ENCODE measurements at regions not wholly inside any gene's neighbourhood (a gene's known extent, or its start where the extent isn't known, plus 50 kb on each side); places are given as distances from the start of the nearest gene placed in this dataset.
"Not testable (repeated sequence)": the region's sequence is repeated elsewhere in the genome, so short reads cannot be mapped to it uniquely, and the experiment has no call there.

- not testable (repeated sequence) for H3K4me1 ChIP-seq (ENCODE audit: control insufficient read depth in 1 of 2, insufficient read depth in 2 of 2, low read length in 2 of 2)
Measured at GRCh38 chrY:26254262-26254661, 632.3 kb downstream of the CDY1 start.

GRCh38 chrY:26265449-26265848 is 643.5 kb downstream of the CDY1 start:
- not testable (repeated sequence) for ATAC-seq; H3K4me1 ChIP-seq (ENCODE audit: control insufficient read depth in 1 of 2, insufficient read depth in 2 of 2, low read length in 2 of 2)

More at GRCh38 chrY:26254262-26254661, 632.3 kb downstream of the CDY1 start:
- H3K9me3 ChIP-seq (ENCODE audit: control insufficient read depth in 1 of 2, insufficient read depth in 1 of 2, low read depth in 1 of 2, low read length in 2 of 2); POLR2A ChIA-PET; RAD21 ChIA-PET (ENCODE audit: low non-redundant PET in 1 of 2, low total read pairs in 2 of 2, uncharacterized antibody in 2 of 2, unreplicated experiment in 2 of 2); H3K27ac ChIP-seq (ENCODE audit: low read depth, low read length); H2AFZ ChIP-seq (ENCODE audit: low read depth, low read length, poor library complexity, severe bottlenecking); BruUV-seq (replicated peaks); H3K4me3 ChIP-seq (replicated peaks in 1 of 2; ENCODE audit: low read depth in 1 of 2, low read length in 2 of 2); H4K20me1 ChIP-seq (ENCODE audit: insufficient read depth); ATAC-seq; H3K79me2 ChIP-seq (ENCODE audit: insufficient read depth, low read length); CTCF ChIA-PET; H3K27me3 ChIP-seq (ENCODE audit: insufficient read depth, low read length); DNase-seq (ENCODE audit: low read depth, low spot score); H3K9me2 ChIP-seq (ENCODE audit: insufficient read depth); intact Hi-C loops (cut with micrococcal nuclease); H3K36me3 ChIP-seq (ENCODE audit: control insufficient read depth in 1 of 2, insufficient read depth in 2 of 2, low read length in 2 of 2); H3K4me2 ChIP-seq (ENCODE audit: low read length); H3K9ac ChIP-seq (ENCODE audit: low read length): not testable (repeated sequence)

GRCh38 chrY:26268421-26268820 is 646.5 kb downstream of the CDY1 start:
- RAD21 ChIA-PET (ENCODE audit: low non-redundant PET in 1 of 2, low total read pairs in 2 of 2, uncharacterized antibody in 2 of 2, unreplicated experiment in 2 of 2); ATAC-seq; POLR2A ChIA-PET; H3K9me3 ChIP-seq (ENCODE audit: control insufficient read depth in 1 of 2, insufficient read depth in 1 of 2, low read depth in 1 of 2, low read length in 2 of 2); DNase-seq (ENCODE audit: low read depth, low spot score); H2AFZ ChIP-seq (ENCODE audit: low read depth, low read length, poor library complexity, severe bottlenecking); H3K27me3 ChIP-seq (ENCODE audit: insufficient read depth, low read length); H3K9ac ChIP-seq (ENCODE audit: low read length); BruUV-seq (replicated peaks); H3K4me1 ChIP-seq (ENCODE audit: control insufficient read depth in 1 of 2, insufficient read depth in 2 of 2, low read length in 2 of 2); intact Hi-C loops (cut with micrococcal nuclease); H3K79me2 ChIP-seq (ENCODE audit: insufficient read depth, low read length); H4K20me1 ChIP-seq (ENCODE audit: insufficient read depth); H3K4me3 ChIP-seq (replicated peaks in 1 of 2; ENCODE audit: low read depth in 1 of 2, low read length in 2 of 2); H3K9me2 ChIP-seq (ENCODE audit: insufficient read depth); H3K4me2 ChIP-seq (ENCODE audit: low read length); CTCF ChIA-PET; H3K36me3 ChIP-seq (ENCODE audit: control insufficient read depth in 1 of 2, insufficient read depth in 2 of 2, low read length in 2 of 2); H3K27ac ChIP-seq (ENCODE audit: low read depth, low read length): not testable (repeated sequence)

More at GRCh38 chrY:26265449-26265848, 643.5 kb downstream of the CDY1 start:
- intact Hi-C loops (cut with micrococcal nuclease); DNase-seq (ENCODE audit: low read depth, low spot score); BruUV-seq (replicated peaks); H2AFZ ChIP-seq (ENCODE audit: low read depth, low read length, poor library complexity, severe bottlenecking); H4K20me1 ChIP-seq (ENCODE audit: insufficient read depth); CTCF ChIA-PET; H3K9ac ChIP-seq (ENCODE audit: low read length); H3K27me3 ChIP-seq (ENCODE audit: insufficient read depth, low read length); POLR2A ChIA-PET; H3K9me3 ChIP-seq (ENCODE audit: control insufficient read depth in 1 of 2, insufficient read depth in 1 of 2, low read depth in 1 of 2, low read length in 2 of 2); H3K4me3 ChIP-seq (replicated peaks in 1 of 2; ENCODE audit: low read depth in 1 of 2, low read length in 2 of 2); H3K79me2 ChIP-seq (ENCODE audit: insufficient read depth, low read length); RAD21 ChIA-PET (ENCODE audit: low non-redundant PET in 1 of 2, low total read pairs in 2 of 2, uncharacterized antibody in 2 of 2, unreplicated experiment in 2 of 2); H3K4me2 ChIP-seq (ENCODE audit: low read length); H3K36me3 ChIP-seq (ENCODE audit: control insufficient read depth in 1 of 2, insufficient read depth in 2 of 2, low read length in 2 of 2); H3K9me2 ChIP-seq (ENCODE audit: insufficient read depth); H3K27ac ChIP-seq (ENCODE audit: low read depth, low read length): not testable (repeated sequence)

- H3K27ac ChIP-seq (ENCODE audit: low read depth, low read length); H3K9me2 ChIP-seq (ENCODE audit: insufficient read depth); BruUV-seq (replicated peaks); H3K36me3 ChIP-seq (ENCODE audit: control insufficient read depth in 1 of 2, insufficient read depth in 2 of 2, low read length in 2 of 2); H3K9ac ChIP-seq (ENCODE audit: low read length); H3K9me3 ChIP-seq (ENCODE audit: control insufficient read depth in 1 of 2, insufficient read depth in 1 of 2, low read depth in 1 of 2, low read length in 2 of 2); intact Hi-C loops (cut with micrococcal nuclease); H3K4me3 ChIP-seq (replicated peaks in 1 of 2; ENCODE audit: low read depth in 1 of 2, low read length in 2 of 2); H3K79me2 ChIP-seq (ENCODE audit: insufficient read depth, low read length); POLR2A ChIA-PET; H3K27me3 ChIP-seq (ENCODE audit: insufficient read depth, low read length); RAD21 ChIA-PET (ENCODE audit: low non-redundant PET in 1 of 2, low total read pairs in 2 of 2, uncharacterized antibody in 2 of 2, unreplicated experiment in 2 of 2); H4K20me1 ChIP-seq (ENCODE audit: insufficient read depth); H3K4me2 ChIP-seq (ENCODE audit: low read length); H3K4me1 ChIP-seq (ENCODE audit: control insufficient read depth in 1 of 2, insufficient read depth in 2 of 2, low read length in 2 of 2); CTCF ChIA-PET; H2AFZ ChIP-seq (ENCODE audit: low read depth, low read length, poor library complexity, severe bottlenecking); ATAC-seq; DNase-seq (ENCODE audit: low read depth, low spot score): not testable (repeated sequence)
Measured at GRCh38 chrY:26268934-26269333, 647.0 kb downstream of the CDY1 start.

GRCh38 chrY:26273089-26273488 is 651.2 kb downstream of the CDY1 start:
- H3K4me1 ChIP-seq (ENCODE audit: control insufficient read depth in 1 of 2, insufficient read depth in 2 of 2, low read length in 2 of 2); H3K9me3 ChIP-seq (ENCODE audit: control insufficient read depth in 1 of 2, insufficient read depth in 1 of 2, low read depth in 1 of 2, low read length in 2 of 2); H3K36me3 ChIP-seq (ENCODE audit: control insufficient read depth in 1 of 2, insufficient read depth in 2 of 2, low read length in 2 of 2); H2AFZ ChIP-seq (ENCODE audit: low read depth, low read length, poor library complexity, severe bottlenecking); POLR2A ChIA-PET; intact Hi-C loops (cut with micrococcal nuclease); H3K27ac ChIP-seq (ENCODE audit: low read depth, low read length); DNase-seq (ENCODE audit: low read depth, low spot score); BruUV-seq (replicated peaks); CTCF ChIA-PET; H3K4me3 ChIP-seq (replicated peaks in 1 of 2; ENCODE audit: low read depth in 1 of 2, low read length in 2 of 2); H3K9me2 ChIP-seq (ENCODE audit: insufficient read depth); H3K4me2 ChIP-seq (ENCODE audit: low read length); RAD21 ChIA-PET (ENCODE audit: low non-redundant PET in 1 of 2, low total read pairs in 2 of 2, uncharacterized antibody in 2 of 2, unreplicated experiment in 2 of 2); H3K79me2 ChIP-seq (ENCODE audit: insufficient read depth, low read length); H4K20me1 ChIP-seq (ENCODE audit: insufficient read depth); H3K27me3 ChIP-seq (ENCODE audit: insufficient read depth, low read length); ATAC-seq; H3K9ac ChIP-seq (ENCODE audit: low read length): not testable (repeated sequence)
